ENCODE measurements at regions not wholly inside any gene's neighbourhood (a gene's known extent, or its start where the extent isn't known, plus 50 kb on each side); places are given as distances from the start of the nearest gene placed in this dataset.

DNA sequence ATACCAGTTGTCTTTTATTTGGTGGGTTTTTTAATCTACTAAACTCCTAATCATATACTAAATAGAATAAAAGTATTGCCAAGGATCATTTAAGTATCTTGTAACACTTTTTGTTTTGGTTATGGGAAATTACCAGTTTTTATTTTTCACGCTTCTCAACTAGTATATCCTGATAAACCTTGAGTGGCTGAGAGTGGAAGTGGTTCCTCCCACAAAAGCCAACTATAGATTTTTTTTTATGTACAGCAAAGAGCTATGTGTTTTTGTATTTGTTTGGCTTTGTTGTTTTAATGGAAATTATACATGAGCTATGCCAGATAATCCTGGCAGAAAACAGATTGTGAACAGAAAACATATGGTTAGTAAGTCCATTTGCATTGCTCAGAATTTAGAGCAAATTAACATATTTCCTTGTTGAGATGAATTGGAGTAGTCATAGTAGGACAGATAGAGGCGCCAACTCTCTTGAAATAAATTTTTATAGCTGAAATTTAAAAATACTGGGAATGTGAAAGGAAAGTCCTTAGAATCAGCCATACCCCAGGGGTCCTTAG is 60.9 kb upstream of the PSMA6 start:
- TF ChIP-seq, protein P1, sequence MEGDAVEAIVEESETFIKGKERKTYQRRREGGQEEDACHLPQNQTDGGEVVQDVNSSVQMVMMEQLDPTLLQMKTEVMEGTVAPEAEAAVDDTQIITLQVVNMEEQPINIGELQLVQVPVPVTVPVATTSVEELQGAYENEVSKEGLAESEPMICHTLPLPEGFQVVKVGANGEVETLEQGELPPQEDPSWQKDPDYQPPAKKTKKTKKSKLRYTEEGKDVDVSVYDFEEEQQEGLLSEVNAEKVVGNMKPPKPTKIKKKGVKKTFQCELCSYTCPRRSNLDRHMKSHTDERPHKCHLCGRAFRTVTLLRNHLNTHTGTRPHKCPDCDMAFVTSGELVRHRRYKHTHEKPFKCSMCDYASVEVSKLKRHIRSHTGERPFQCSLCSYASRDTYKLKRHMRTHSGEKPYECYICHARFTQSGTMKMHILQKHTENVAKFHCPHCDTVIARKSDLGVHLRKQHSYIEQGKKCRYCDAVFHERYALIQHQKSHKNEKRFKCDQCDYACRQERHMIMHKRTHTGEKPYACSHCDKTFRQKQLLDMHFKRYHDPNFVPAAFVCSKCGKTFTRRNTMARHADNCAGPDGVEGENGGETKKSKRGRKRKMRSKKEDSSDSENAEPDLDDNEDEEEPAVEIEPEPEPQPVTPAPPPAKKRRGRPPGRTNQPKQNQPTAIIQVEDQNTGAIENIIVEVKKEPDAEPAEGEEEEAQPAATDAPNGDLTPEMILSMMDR (IDR thresholded peaks at IDR 0.05): no peak
- no peak for TF ChIP-seq POLR2A (IDR thresholded peaks at IDR 0.05)
